A673 (cell line): ENCODE measurements at regions not wholly inside any gene's neighbourhood (a gene's known extent, or its start where the extent isn't known, plus 50 kb on each side); places are given as distances from the start of the nearest gene placed in this dataset.

ENCODE experiments used
- CTCF ChIP-seq: fragments of 300-800, 200-600 bp; sonication (generic); conservative IDR thresholded peaks from 2 replicates; pipeline ENCODE4 v1.5.1; 2017; ENCODE audit warnings: low read depth, mild to moderate bottlenecking, antibody characterized with exemption, low read length, moderate library complexity, mixed read lengths
- EZH2 ChIP-seq: fragments of 200-600 bp; sonication (generic); IDR thresholded peaks from 2 replicates; pipeline ENCODE4 v1.6.1; 2017; ENCODE audit warnings: borderline replicate concordance, low read depth, mild to moderate bottlenecking, mixed read lengths, antibody characterized with exemption, low read length; ENCODE audit not compliant: poor library complexity, severe bottlenecking

GRCh38 chr11:8749202-8749601 lies 66.6 kb downstream of the RPL27A start:
- TF ChIP-seq CTCF, result no peak
- TF ChIP-seq EZH2, result no peak
